ENCODE measurements at regions not wholly inside any gene's neighbourhood (a gene's known extent, or its start where the extent isn't known, plus 50 kb on each side); places are given as distances from the start of the nearest gene placed in this dataset.

DNA sequence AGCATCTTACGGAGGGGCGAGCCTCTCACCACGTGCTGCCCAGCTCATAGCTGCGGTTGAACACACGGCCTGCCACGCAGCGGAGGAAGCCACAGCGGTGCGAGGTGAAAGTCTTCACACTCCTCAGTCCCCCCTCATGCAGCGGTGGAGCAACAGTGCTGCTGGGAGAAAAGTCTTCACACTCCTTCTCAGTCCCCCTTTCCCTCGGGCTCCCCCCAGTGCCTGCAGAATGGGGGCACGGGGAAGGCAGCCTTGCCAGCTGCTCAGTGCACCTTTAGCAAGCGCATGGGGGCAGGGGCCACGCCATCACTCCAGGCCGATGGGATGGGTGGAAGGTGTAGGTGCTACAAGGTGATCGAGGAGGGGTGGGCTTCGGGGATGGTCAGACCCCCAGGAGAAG, 206.3 kb upstream of the TCERG1L start:
- TF ChIP-seq, protein P1, sequence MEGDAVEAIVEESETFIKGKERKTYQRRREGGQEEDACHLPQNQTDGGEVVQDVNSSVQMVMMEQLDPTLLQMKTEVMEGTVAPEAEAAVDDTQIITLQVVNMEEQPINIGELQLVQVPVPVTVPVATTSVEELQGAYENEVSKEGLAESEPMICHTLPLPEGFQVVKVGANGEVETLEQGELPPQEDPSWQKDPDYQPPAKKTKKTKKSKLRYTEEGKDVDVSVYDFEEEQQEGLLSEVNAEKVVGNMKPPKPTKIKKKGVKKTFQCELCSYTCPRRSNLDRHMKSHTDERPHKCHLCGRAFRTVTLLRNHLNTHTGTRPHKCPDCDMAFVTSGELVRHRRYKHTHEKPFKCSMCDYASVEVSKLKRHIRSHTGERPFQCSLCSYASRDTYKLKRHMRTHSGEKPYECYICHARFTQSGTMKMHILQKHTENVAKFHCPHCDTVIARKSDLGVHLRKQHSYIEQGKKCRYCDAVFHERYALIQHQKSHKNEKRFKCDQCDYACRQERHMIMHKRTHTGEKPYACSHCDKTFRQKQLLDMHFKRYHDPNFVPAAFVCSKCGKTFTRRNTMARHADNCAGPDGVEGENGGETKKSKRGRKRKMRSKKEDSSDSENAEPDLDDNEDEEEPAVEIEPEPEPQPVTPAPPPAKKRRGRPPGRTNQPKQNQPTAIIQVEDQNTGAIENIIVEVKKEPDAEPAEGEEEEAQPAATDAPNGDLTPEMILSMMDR (conservative IDR thresholded peaks at IDR 0.05; ENCODE audit: low read depth, low read length) = no peak
- DNase-seq (ENCODE audit: low read depth) = no peak

DNA sequence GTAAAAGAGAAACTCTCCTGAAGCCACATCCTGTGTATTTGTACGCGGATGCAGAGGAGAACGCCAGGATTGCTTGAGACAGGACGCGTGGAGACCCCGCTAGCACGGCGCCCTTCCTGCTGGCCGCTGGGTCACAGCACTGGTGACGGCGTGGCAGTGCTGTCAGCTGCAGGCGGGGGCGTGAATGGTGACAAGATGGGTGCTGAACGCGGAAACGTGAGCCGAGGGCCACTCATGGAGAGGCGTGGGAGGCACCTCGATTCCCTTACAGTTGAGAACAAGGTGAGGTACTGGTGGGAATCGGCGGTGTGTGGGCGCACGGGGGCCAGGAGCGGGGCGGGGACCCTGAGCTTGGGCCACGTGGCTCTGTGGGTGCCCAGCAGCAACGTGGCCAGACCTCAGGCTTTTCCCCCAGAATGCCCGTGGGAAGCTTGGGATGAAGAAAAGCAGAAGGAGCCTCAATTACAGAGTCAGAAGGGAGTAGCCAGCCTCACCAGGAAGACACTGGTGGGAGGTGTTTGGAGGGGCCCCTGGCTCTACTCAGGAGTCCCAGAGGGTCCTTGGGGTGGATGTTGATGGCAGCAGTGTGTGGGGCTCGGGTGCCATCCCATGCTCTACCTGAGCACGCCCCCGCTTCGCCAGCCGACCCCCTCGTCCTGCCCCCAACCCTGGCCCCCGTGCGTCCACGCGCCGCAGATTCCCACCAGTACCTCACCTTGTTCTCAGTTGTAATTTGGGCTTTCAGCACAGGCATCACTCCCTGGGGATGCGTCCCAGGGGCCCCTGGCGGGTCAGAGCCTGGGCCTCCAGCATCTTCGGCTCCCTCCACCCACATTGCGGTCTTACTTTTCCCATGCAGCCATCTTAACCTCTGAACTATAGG, 208.4 kb upstream of the TCERG1L start:
- DNase-seq (ENCODE audit: low read depth) = no peak
- TF ChIP-seq, protein P1 (conservative IDR thresholded peaks at IDR 0.05; ENCODE audit: low read depth, low read length) = no peak
- H3K4me3 ChIP-seq (ENCODE audit: low read depth, low read length) = no peak overlapping the region

More for the DNA sequence above, 206.3 kb upstream of the TCERG1L start:
- H3K4me3 ChIP-seq (ENCODE audit: low read depth, low read length) = no peak overlapping the region

DNA sequence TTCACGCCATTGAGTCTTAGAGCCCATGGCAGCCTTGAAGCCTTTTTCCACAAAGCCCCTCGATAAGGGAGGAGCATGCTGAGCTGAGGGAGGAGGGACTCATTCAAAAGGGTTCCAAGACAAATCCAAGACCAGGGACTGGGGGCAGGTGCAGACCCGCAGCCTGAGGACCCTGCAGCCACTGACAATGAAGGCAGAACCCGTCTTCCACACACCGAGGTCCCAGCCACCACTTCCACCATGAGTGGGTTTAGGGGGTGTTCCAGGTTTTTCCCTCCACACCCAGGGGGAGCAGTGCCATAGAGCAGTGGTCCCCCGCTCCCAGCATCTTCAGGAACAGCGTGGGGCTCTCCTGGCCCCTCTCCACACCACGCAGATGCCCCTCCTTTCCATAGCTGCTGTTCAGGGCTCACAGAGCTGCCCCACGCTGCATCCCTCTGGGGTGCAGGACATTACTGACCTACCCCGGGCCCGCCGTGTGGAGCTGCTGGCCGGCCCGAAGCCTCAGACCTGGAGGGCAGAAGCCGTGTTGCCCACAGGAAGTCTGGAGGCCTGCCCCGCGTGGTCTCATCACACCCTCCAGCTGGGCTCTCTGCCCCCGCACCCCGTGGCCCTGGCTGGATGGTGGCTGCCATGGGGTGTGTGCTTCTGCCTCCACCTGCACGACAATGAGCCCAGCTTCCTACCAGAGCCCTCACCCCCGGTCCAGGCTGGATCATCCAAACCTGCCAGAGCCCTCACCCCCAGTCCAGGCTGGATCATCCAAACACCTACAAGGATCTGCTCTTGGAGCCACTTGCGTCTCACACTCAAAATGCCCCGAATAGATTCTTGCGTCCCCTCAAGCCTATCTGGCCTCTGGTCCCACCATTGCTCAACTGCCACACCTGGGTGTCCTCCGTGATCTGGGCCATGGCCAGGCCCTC, 220.0 kb upstream of the TCERG1L start:
- TF ChIP-seq, protein P1 (conservative IDR thresholded peaks at IDR 0.05; ENCODE audit: low read depth, low read length) = no peak
- H3K4me3 ChIP-seq (ENCODE audit: low read depth, low read length) = no peak overlapping the region
- no peak for DNase-seq (ENCODE audit: low read depth)

DNA sequence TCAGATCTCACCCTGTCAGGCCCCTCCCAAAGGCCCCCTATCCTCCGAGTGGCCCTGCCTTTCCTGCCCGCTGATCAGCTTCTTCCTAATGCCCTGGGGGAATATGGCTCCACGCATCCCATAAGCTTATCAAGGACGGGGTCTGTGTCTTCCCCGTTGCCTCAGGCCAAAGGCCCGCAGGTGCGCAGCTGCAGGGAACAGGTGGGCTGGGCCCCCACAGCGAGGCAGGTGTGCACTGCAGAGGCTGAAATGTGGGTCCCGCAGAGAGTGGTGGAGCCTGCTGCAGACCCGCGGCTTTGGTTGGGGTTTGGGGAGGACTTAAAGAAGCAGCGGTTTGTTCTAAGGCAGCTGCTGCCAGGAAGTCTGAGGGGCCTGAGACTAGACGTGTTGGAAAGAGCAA, 220.8 kb upstream of the TCERG1L start:
- no peak overlapping the region for H3K4me3 ChIP-seq (ENCODE audit: low read depth, low read length)
- TF ChIP-seq, protein P1 (conservative IDR thresholded peaks at IDR 0.05; ENCODE audit: low read depth, low read length) = no peak
- no peak for DNase-seq (ENCODE audit: low read depth)

DNA sequence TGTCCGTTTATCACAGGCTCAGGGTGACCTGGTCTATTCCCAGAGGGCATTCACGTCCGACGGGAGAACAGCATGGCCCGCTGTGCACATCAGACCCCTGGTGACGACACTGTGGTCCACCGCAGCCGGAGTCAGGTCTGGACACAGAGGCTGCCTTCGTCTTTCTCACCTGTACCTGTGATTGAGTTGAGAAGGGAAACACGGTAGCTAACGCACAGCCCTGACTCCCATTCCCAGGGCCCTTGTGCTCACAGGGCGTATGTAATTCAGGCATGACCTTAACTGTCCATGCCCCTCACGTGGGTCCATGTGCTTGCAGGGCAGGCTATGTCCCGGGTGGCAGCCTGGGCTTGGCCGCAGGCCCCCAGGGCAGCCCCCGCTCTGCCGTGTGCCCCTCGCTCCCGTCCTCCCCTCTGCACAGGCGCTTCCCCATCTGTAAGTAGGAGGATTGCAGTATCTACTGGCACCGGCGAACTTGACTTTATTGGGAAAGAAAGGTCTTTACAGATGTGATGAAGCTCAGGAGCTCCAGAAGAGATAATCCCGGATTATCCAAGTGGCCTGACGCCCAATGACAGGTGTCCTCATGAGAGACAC, 221.3 kb upstream of the TCERG1L start:
- DNase-seq (ENCODE audit: low read depth) = no peak
- TF ChIP-seq, protein P1 (conservative IDR thresholded peaks at IDR 0.05; ENCODE audit: low read depth, low read length) = no peak
- no peak overlapping the region for H3K4me3 ChIP-seq (ENCODE audit: low read depth, low read length)

DNA sequence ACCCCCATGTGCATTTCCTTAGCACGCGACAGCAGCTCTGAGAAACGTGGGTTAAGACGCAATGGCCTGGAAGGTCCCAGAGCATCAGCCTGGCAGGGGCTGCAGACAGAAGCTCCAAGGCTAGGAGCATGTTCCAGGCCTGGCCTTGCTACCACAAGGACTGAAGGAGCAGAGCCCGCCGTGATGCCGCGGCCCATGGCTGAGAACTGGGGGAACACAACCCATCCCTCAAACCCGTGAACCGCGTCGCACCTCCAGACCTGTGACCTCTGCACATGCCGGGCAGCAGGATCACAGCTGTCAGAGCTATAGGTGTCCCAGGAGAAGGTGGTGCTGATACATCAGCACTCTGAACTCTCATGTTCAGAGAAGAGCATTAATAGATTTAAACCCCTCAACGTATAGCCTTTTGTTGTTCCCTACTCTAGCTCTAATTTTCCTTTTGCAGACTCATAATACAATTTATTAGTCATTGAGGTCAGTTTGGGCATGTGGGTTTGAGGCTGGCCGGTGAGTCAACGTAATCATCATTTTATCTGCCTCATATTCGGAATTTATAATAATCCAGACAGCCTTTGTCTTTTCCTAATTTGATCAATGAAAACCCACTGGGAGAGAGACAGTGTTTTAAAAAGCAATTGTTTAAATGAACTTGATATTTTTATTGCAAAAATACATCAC, 222.5 kb upstream of the TCERG1L start:
- TF ChIP-seq, protein P1 (conservative IDR thresholded peaks at IDR 0.05; ENCODE audit: low read depth, low read length) = no peak
- no peak for DNase-seq (ENCODE audit: low read depth)
- no peak overlapping the region for H3K4me3 ChIP-seq (ENCODE audit: low read depth, low read length)

Data from epithelial cell of proximal tubule (primary cell).